Activated naive CD4-positive, alpha-beta T cell treated with anti-CD3 and anti-CD28 coated beads for 36 hours (primary cell): ENCODE measurements at regions not wholly inside any gene's neighbourhood (a gene's known extent, or its start where the extent isn't known, plus 50 kb on each side); places are given as distances from the start of the nearest gene placed in this dataset.
"Not testable (repeated sequence)": the region's sequence is repeated elsewhere in the genome, so short reads cannot be mapped to it uniquely, and the experiment has no call there.

ENCODE experiments used
- CTCF ChIA-PET: fragments of 350-600 bp; sonication (Branson Sonifier 250); formaldehyde crosslinking; loops from one replicate; lab custom pipeline; 2021; ENCODE audit warnings: antibody characterized with exemption; lab: Charles Lee
- DNase-seq: peaks from one replicate; pipeline ENCODE4 v3.0.0-alpha.2; 2020
- H3K27ac Mint-ChIP-seq: one replicate; pipeline ENCODE4 v1.8.0; 2021; ENCODE audit warnings: mild to moderate bottlenecking, mixed read lengths
- H3K27me3 Mint-ChIP-seq: one replicate; pipeline ENCODE4 v1.8.0; 2021; ENCODE audit warnings: low read depth, mixed read lengths
- H3K36me3 Mint-ChIP-seq: one replicate; pipeline ENCODE4 v1.8.0; 2021; ENCODE audit warnings: low read depth, mixed read lengths
- H3K4me1 Mint-ChIP-seq: one replicate; pipeline ENCODE4 v1.8.0; 2021; ENCODE audit warnings: low read depth, mixed read lengths
- H3K4me3 Mint-ChIP-seq: one replicate; pipeline ENCODE4 v1.8.0; 2021; ENCODE audit warnings: mild to moderate bottlenecking, moderate library complexity, mixed read lengths
- H3K9me3 Mint-ChIP-seq: one replicate; pipeline ENCODE4 v1.8.0; 2021; ENCODE audit warnings: mixed read lengths
- intact Hi-C: fragments of 100-400 bp; cut with micrococcal nuclease; formaldehyde crosslinking; loops from one replicate; pipeline ENCODE4 v1.15.1; 2023

DNA sequence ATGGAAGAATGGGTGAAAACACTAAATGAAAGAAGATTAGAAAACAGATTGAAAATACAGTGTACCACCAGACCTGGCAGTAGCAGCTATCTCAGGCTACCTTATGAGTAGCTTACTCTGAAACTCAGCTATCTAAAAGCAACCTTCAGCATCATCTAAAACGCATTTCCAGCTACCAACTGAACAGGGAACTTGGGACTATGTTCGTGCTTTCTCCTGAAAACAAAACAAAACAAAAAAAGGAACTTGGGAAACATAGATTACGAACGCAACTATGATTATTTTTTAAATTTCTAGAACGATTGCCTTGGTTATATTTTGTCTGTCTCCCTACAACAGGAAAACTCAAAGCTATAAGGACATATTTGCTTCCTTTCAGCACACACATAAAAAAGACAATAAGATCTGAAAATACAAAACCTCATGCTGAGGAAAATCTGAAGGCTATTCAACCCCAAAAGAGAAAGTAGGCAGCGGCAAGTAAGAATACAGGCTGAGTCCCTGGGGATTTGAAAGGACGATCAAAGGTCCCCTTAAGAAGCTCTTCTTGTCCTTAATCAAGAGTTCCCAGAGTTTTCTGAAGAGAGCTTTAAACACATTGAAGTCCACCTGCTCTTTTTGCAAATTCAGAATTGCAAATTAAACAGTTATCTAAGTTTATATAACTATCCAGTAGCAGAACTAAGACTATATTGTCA is 53.4 kb downstream of the OR2K2 start:
- CTCF ChIA-PET = no interaction called here
- intact Hi-C loops = no loop called here
- no peaks in the 10 kb centered on the region for H3K9me3 Mint-ChIP-seq

DNA sequence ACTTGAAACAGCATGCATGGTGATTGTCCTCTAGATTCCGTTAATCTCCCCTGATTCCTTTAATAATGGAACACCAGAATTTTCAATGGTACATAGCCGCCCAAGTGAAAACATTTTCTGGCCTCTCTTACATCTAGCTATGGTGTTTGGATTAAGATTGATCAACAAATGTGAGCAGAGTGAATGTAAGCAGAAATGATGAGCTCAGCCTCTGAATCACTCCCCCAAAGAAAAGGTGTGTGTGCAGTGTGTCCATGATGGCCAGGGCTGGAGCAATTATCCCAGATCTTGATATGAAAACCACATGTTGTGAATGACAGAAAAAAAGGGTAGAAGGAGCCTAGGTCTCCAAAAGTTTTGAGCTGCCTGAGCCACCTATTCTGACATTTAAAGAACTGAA is 55.3 kb downstream of the OR2K2 start:
- no peak overlapping the region for H3K4me3 Mint-ChIP-seq
- intact Hi-C loops = no loop called here
- H3K36me3 Mint-ChIP-seq = no peaks in the 10 kb centered on the region
- H3K9me3 Mint-ChIP-seq = no peaks in the 10 kb centered on the region
- H3K27ac Mint-ChIP-seq = no peak overlapping the region
- CTCF ChIA-PET = no interaction called here
- H3K27me3 Mint-ChIP-seq = peaks cover 3% of the 10 kb centered on the region
- no peak for DNase-seq
- no peaks in the 10 kb centered on the region for H3K4me1 Mint-ChIP-seq

More for the DNA sequence above, 53.4 kb downstream of the OR2K2 start:
- Mint-ChIP-seq H3K4me1 (no peaks in the 10 kb centered on the region), H3K36me3 (no peaks in the 10 kb centered on the region), H3K27ac (no peak overlapping the region), H3K27me3 (peaks cover 9% of the 10 kb centered on the region), H3K4me3 (no peak overlapping the region)
- DNase-seq = no peak

DNA sequence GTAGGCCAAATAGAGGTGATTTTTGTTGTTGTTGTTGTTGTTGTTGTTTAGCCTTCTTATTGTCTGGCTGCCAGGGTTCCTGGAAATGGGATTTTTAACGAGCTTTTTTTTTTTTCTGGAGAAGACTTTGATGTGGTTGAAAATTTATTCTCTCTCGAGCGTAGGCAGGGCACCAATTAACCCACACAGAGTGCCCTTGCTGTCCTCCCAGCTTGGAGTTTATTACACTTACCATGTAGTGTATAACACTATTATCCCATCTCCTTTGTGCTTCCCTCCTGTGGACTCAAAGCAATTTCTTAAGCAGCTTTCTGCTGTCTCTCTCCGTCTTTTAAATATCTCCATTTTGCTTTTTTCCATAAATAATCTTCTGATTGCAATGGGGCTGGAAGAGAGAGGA is 57.4 kb downstream of the OR2K2 start:
- no peak overlapping the region for H3K4me3 Mint-ChIP-seq
- peaks cover 3% of the 10 kb centered on the region for H3K27me3 Mint-ChIP-seq
- no peaks in the 10 kb centered on the region for H3K36me3 Mint-ChIP-seq
- intact Hi-C loops = no loop called here
- CTCF ChIA-PET = no interaction called here
- no peaks in the 10 kb centered on the region for H3K4me1 Mint-ChIP-seq
- DNase-seq = no peak
- H3K27ac Mint-ChIP-seq = no peak overlapping the region
- H3K9me3 Mint-ChIP-seq = peaks cover 2% of the 10 kb centered on the region

DNA sequence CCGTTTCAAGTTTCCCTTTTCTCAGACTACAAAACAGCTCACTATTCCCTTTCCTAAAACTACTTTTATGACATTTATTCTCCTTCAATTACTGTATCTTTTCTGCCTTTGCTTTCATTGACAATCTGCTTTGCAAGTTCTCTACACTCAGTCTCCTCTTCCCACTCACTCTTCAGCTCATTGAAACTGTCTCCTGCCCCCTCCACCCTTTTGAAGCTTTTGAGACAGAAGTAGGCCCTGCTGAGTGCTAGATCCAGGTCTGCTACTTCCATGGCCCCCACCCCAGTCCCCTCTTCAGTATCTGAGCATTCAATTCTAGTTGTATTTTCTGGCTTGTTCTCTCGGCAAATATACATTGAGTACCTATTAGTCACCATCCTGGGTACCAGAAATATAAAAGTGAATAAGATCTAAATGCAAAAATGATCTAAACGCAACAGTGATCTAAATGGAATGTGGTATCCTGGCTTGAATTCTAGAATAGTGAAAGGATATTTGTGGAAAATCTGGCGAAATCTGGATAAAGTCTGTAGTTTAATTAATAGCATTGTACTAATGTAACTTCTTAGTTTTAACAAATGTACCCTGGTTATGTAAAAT is 58.4 kb downstream of the OR2K2 start:
- H3K9me3 Mint-ChIP-seq = peaks cover 2% of the 10 kb centered on the region
- no peak overlapping the region for H3K4me3 Mint-ChIP-seq
- peaks cover 3% of the 10 kb centered on the region for H3K27me3 Mint-ChIP-seq
- no peak for DNase-seq
- intact Hi-C loops = no loop called here
- H3K36me3 Mint-ChIP-seq = no peaks in the 10 kb centered on the region
- H3K27ac Mint-ChIP-seq = no peak overlapping the region
- CTCF ChIA-PET = no interaction called here
- no peaks in the 10 kb centered on the region for H3K4me1 Mint-ChIP-seq

DNA sequence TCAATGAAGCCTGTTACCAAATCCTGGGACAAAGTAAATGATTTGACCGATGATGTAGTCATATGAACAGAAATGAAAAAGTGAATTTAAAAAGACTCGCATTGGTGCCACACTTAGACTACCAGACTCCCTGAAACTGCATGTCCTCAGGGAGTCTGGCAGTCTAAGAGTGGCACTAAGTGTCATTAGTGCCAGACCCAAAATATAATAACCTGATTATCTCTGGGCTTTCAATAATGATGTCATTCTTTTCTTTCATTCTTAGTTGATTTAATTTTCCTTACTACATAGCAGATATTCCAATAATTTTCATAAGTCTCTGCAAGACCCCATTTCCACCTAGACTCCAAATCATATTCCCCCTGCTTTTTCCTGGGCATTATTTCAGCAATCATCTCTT is 59.0 kb downstream of the OR2K2 start:
- intact Hi-C loops = no loop called here
- DNase-seq = no peak
- Mint-ChIP-seq H3K4me3 (no peak overlapping the region), H3K36me3 (no peaks in the 10 kb centered on the region), H3K4me1 (no peaks in the 10 kb centered on the region), H3K9me3 (peaks cover 4% of the 10 kb centered on the region), H3K27ac (no peak overlapping the region), H3K27me3 (peaks cover under 1% of the 10 kb centered on the region)
- CTCF ChIA-PET = no interaction called here

DNA sequence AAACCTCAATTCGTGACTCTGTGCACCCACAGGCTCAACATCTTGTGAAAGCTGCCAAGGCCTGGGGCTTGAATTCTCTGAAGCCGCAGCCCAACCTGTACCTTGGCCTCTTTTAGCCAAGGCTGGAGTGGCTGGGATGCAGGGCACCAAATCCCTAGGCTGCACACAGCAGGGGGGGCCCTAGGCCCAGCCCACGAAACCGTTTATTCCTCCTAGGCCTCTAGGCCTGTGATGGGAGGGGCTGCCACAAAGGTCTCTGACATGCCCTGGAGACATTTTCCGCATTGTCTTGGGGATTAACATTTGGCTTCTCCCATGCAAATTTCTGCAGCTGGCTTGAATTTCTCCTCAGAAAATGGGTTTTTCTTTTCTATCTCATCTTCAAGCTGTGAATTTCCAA is 64.0 kb downstream of the OR2K2 start:
- DNase-seq, CTCF ChIA-PET, H3K4me3 Mint-ChIP-seq, H3K36me3 Mint-ChIP-seq, H3K27me3 Mint-ChIP-seq, H3K4me1 Mint-ChIP-seq, H3K9me3 Mint-ChIP-seq, intact Hi-C loops, H3K27ac Mint-ChIP-seq: not testable (repeated sequence)

DNA sequence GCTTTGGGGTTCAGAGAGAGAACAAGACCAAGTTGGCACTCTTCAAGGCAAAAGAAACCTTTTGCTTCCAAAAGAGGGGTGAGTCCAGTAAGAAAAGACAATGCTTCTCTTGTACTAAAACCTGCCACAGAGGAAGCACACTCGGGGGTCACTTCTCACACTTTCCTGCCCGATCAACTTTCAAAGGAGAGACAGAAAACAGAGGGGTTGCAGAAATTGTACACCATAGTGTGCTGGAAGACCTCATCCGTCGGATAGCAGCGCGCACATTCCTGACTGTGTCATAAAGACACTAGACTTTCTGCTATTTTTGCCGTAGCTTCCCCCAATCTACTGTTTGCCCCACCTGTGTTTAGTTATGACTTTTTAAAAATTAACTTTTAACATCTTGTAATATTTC is 66.9 kb downstream of the OR2K2 start:
- Mint-ChIP-seq H3K36me3 (no peaks in the 10 kb centered on the region), H3K4me3 (no peak overlapping the region), H3K27me3 (peaks cover 3% of the 10 kb centered on the region), H3K4me1 (no peaks in the 10 kb centered on the region), H3K9me3 (peaks cover 5% of the 10 kb centered on the region), H3K27ac (no peak overlapping the region)
- CTCF ChIA-PET = no interaction called here
- no peak for DNase-seq
- intact Hi-C loops = no loop called here

DNA sequence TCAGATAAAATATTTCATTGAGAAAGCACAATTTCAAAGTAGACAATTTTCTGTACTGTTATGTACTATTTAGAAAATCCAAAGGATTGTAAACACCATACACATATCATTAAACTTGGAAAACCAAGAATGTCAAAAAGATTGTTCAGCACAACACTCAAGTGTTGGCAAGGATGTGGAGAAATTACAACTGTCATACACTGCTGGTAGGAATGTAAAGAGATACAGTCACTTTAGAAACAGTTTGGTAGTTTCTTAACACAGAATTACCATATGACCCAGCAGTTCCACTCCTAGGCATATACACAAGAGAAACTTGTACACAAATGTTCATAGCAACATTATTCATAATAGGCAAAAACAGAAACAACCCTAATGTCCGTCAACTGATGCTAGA is 71.2 kb downstream of the OR2K2 start:
- H3K27ac Mint-ChIP-seq = no peak overlapping the region
- DNase-seq = no peak
- CTCF ChIA-PET = no interaction called here

DNA sequence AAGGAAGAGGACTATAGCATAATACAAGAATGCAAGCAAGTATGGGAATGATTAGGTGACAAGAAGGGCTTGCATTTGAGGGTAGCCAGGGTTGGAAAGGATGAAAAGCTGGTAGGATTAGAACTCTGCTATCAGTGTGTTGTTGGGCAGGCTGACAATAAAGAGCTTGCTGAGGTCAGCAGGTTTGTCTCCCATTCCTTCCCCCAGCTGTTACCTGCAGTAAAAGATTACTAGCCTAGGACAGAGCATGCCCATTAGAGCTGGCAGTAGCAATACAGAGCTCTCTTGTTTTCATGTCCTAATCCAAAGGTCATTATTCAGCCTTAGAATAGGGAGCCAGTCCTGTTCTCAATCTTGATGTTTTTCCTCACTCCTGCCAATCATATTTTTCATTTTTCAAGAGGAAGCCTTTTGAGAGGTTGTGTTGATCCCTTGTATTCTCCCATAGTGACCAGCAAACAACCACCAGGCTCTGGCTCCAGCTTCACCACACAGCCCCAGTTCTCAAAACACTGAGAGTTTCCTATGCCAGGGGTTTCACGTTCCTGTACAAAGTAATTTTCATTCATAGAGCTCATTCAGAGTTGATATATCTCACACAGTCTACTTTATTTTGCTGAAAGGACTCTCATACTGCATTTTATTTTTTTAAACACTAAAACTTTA is 71.7 kb downstream of the OR2K2 start:
- H3K4me1 Mint-ChIP-seq = no peaks in the 10 kb centered on the region
- CTCF ChIA-PET = no interaction called here
- intact Hi-C loops = no loop called here
- no peak for DNase-seq
- peaks cover 2% of the 10 kb centered on the region for H3K9me3 Mint-ChIP-seq
- H3K4me3 Mint-ChIP-seq = no peak overlapping the region
- H3K36me3 Mint-ChIP-seq = no peaks in the 10 kb centered on the region
- H3K27me3 Mint-ChIP-seq = peaks cover 3% of the 10 kb centered on the region
- H3K27ac Mint-ChIP-seq = no peak overlapping the region

More for the DNA sequence above, 71.2 kb downstream of the OR2K2 start:
- intact Hi-C loops = no loop called here
- Mint-ChIP-seq H3K9me3 (peaks cover 2% of the 10 kb centered on the region), H3K4me3 (no peak overlapping the region), H3K36me3 (no peaks in the 10 kb centered on the region), H3K4me1 (no peaks in the 10 kb centered on the region), H3K27me3 (peaks cover 3% of the 10 kb centered on the region)

DNA sequence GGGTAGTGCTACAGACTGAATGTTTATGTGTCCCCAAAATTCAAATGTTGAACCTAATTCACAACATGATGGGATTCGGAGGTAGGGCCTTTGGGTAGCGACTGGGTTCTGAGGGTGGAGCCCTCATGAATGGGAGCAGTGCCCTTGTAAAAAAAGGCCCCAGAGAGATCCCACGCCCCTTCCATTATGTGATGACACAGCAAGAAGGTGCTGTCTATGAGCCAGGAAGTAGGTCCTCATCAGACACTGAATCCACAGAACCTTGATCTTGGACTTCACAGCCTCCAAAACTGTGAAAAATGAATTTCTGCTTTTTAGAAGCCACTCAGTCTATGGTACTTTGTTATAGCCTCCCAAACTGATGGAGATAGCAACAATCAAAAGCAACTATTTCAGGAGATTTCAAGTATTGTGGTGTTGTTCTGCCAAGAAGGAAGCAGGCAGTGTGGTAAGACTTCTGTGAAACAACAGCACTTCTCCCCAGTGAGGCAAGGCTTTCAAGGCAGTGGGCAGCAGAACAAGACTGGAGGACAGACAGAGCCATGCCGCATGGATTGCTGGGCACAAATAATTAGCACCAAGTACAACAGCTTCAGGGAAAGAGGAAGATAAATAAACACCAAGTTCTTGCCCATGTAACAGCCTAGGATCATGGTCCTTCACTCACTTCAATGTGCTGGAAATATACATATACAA is 76.1 kb downstream of the OR2K2 start:
- Mint-ChIP-seq H3K36me3 (no peaks in the 10 kb centered on the region), H3K27ac (no peak overlapping the region), H3K27me3 (no peaks in the 10 kb centered on the region), H3K4me1 (no peaks in the 10 kb centered on the region), H3K4me3 (no peak overlapping the region), H3K9me3 (no peaks in the 10 kb centered on the region)
- DNase-seq = no peak
- CTCF ChIA-PET = no interaction called here
- intact Hi-C loops = no loop called here

DNA sequence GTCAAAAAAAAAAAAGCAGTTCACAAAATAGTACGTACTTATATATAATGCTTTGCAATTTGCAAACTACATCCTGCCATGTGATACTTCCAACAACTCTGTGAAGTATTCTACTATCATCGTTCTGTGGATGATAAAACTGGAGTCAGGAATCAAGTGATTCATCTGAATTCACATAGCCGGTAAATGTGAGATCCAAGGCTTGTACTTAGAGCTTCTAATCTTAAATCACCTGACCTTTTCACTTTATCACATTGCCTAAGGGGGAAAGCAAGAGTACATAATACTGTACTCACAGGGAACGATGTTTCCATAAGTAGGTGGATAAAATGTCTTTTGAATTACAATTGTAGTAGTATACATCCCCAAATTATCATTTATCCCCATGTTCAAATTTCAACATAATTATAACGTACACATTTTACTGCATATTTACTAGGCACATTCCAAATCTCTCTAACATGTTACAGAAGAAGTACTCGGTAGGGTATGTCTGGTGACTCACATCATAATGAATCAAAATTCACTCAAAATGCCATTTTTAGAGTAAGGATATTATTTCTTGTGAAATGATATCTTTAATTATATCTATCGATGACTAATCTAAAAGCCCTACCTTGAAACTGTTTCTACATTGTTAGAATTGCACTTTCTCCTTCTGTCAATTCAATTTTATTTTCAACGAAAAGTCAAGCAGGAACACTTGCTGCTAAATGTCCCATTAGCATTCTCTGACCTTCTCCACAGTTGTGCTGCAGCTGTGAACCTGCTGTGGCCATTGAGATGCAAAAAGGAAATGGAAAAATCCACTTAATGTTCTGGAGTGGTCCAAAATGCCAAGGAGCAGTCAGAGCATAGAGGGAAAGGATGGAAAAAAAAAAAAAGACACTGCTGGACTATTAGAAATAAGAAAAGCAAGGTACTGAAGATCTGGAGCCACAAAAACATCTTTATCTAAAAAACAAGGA is 78.9 kb downstream of the OR2K2 start:
- Mint-ChIP-seq H3K4me3 (no peak overlapping the region), H3K27me3 (no peaks in the 10 kb centered on the region), H3K9me3 (no peaks in the 10 kb centered on the region), H3K27ac (no peak overlapping the region), H3K36me3 (no peaks in the 10 kb centered on the region), H3K4me1 (no peaks in the 10 kb centered on the region)
- CTCF ChIA-PET = no interaction called here
- intact Hi-C loops = no loop called here
- DNase-seq = no peak

DNA sequence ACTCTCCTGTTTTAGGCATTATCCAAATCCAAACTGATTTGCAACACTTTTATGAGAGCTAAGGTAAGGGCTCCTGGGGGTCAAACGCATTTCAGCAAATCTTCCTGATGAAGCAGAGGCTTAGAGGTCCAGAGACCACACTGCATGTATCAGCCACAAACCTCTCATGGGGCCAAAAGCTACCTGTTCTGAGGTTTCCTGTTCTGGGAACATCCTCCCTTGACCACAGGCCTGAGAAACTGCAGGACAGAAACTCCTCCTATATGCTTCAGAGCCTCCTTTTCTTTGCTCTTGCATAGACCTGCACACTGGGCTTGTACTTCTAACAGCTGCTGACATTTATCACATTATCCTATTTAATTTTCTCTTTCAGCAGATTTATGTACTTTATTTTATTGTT is 92.6 kb downstream of the OR2K2 start:
- intact Hi-C loops = no loop called here
- Mint-ChIP-seq H3K27ac (no peak overlapping the region), H3K4me3 (no peak overlapping the region), H3K36me3 (no peaks in the 10 kb centered on the region), H3K9me3 (no peaks in the 10 kb centered on the region), H3K27me3 (peaks cover 2% of the 10 kb centered on the region), H3K4me1 (no peaks in the 10 kb centered on the region)
- DNase-seq = no peak
- CTCF ChIA-PET = no interaction called here
